Esophagus muscularis mucosa (tissue), 4 donors: ENCODE measurements at regions not wholly inside any gene's neighbourhood (a gene's known extent, or its start where the extent isn't known, plus 50 kb on each side); places are given as distances from the start of the nearest gene placed in this dataset.

ENCODE experiments used
- CTCF ChIP-seq, 3 experiments: fragments of 200-600 bp in 2 of 3; fragments of 450-650 bp in 1 of 3; sonication (generic) in 2 of 3; IDR thresholded peaks; one replicate each; pipeline ENCODE4 v1.5.1; 2017 to 2019; ENCODE audit warnings: antibody characterized with exemption in 3 of 3, mild to moderate bottlenecking in 2 of 3, moderate library complexity in 1 of 3
- EP300 ChIP-seq: sonication (generic); formaldehyde crosslinking; IDR thresholded peaks from one replicate; pipeline ENCODE4 v1.6.1; 2017; ENCODE audit warnings: antibody characterized with exemption
- POLR2AphosphoS5 ChIP-seq, 2 donors: sonication (generic); formaldehyde crosslinking; IDR thresholded peaks; one replicate each; pipeline ENCODE4 v1.6.1; 2017; ENCODE audit warnings: antibody characterized with exemption in 2 of 2

DNA sequence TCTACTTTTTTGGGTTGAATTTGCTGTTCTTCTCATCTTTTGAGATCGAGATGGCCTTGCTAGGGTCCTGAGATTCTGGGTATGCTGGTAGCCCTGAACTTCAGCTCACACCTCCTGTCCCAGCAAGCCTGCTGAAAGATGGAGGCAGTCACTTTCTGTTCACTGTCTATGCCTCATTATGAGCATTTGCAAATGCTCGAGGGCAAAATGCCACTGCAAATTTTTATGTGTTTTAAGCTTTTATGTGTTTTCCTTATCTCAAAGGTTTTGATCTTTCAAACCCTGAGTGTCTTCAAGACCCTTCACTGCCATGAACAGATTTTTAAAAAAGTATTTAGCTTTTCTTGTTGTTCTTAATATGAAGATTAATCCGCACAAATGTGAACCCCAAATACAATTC lies 766.7 kb upstream of the HS6ST1 start:
- no peak for TF ChIP-seq CTCF (IDR thresholded peaks at IDR 0.05)
- no peak for TF ChIP-seq EP300
- no peak for TF ChIP-seq POLR2AphosphoS5 (IDR thresholded peaks at IDR 0.05)
